GM20000 (cell line): ENCODE measurements at regions not wholly inside any gene's neighbourhood (a gene's known extent, or its start where the extent isn't known, plus 50 kb on each side); places are given as distances from the start of the nearest gene placed in this dataset.
A peak's percentile ranks its signal among the peaks of the same experiment; 100 is the strongest.

Experiments
- DNase-seq: peaks from one replicate; pipeline ENCODE4 v3.0.0; 2012; ENCODE audit warnings: low spot score
- CTCF ChIP-seq: IDR thresholded peaks from 2 replicates; pipeline ENCODE4 v1.5.1; 2012; ENCODE audit warnings: mild to moderate bottlenecking, control low read depth; ENCODE audit errors: extremely low read depth, missing control alignments

DNA sequence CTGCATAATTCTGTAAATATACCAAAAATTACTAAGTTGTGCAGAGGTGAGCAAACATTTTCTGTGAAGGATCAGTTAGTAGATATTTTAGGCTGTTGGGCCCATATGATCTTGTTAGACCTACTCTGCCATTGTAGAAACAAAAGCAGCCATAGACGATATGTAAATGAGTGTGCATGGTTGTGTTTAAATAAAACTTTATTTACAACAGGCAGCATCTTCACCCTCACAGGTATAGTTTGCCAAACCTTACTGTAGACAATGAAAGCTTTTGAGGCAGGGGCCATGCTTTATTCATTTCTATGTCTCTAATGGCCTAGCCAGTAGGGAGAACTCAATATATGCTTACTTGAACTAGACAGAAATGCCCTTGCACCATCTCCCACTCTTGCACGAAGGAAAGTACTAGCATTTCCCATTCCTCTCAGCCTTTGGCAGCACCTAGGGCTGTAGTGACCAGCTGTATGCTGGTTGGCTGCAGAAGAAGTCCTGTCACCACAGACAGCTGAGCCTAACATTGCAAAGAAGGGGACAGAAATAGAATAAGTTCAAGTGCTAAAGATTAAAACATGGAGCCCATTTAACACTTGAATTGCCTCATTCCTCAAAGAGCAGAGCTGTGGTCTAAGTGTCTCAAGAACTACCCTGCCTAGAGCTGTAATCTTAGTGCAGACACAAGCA is 305.1 kb upstream of the MGAT5 start:
- no peak for DNase-seq
- no peak for TF ChIP-seq CTCF

- DNase-seq: no peak
- no peak for TF ChIP-seq CTCF
Observed at GRCh38 chr2:133949595-133949994, 304.3 kb upstream of the MGAT5 start.

DNA sequence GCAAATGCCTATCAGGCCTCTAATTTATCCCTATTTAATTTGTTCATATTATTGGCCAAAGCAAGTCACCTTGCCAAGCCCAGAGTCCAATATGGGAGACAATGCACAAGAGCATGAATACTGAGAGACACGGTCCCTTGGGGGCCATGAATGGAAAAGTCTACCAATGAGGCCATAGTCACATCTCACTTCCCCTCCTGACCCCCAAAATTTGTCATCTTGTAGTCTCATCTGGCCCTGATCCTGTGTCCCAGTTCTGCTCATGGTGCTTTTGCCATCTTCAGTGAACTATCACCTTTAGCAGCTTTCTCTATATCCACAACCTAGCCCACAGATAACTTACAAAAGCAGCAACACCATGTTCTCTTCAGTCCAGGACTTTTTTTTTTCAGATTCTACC is 302.7 kb upstream of the MGAT5 start:
- no peak for DNase-seq
- TF ChIP-seq CTCF: no peak

DNA sequence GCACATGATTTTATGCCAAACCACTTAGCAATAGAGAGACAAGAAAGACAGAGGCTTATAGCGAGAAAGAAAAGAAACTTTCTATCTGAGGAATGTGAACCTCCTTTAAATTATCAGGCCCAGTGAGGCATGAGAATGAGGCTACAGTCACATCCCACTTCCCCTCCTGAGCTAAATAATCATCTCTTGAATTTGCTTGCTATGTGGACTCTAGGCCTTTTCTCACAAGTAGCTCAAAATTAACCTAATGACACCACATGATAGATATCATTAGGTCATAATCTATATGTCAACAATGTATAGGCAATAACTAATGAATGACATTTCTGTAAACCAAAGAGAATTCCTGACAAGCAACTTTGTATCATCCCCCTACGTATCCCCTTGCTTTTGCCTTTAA is 301.5 kb upstream of the MGAT5 start:
- TF ChIP-seq CTCF: no peak
- peak; percentile 19 for DNase-seq

DNA sequence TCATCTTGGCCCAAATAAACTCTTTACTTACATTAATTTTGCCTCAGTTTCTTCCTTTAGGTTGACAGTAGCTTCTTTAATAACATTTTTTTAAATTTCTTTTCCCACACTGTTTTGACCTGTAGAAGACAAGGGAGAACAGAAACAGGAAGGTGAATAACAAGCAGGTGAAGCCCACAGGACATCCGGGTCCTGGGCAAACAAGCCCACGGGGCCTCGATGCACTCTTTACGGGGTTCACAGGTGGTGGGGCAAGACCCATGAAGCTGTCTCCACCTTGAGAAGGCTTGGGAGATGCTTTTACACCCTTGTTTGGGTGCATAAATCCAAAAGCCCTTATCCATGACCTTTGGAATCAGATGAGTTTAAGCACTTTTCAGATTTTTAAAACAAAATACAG is 301.0 kb upstream of the MGAT5 start:
- TF ChIP-seq CTCF: no peak
- DNase-seq: no peak

DNA sequence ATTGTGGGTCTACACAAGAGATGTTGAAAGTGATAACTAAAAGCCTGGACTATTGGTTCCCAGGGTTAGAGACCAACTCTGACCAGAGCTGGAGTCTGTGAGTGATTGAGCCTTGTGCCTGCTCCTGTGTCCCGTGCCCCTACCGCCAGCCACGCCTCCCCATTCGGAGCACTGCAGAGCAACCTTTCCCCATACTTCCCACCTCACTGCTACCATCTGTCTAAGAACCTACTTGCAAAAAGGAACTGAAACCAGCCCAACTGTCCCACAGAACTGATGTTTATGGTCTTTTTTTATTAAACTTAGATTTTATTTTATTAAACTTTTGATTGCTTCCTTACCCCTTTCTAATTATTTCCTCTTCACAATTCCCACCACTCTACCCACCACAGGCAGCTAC is 300.3 kb upstream of the MGAT5 start:
- no peak for TF ChIP-seq CTCF

DNA sequence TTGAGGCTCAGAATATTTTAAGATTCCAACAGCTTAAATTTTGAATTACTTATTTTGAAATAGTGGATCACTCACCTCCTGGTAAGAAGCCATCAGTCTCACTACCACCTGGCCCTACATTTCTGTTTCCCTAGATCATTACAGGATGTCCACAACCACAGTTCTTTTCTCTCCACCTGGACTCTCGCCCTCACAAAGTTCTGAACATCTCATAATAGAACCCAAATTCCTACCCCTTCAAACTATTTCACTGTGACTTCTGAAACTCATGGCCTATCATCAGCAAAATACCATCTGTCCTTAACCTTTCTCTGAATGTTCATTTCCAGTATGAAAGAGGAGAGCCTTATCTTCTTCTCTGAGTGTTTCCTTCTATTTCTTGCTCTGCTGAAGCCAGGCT is 299.2 kb upstream of the MGAT5 start:
- DNase-seq: no peak

More for the DNA sequence above, 300.3 kb upstream of the MGAT5 start:
- no peak for DNase-seq

More for the DNA sequence above, 299.2 kb upstream of the MGAT5 start:
- no peak for TF ChIP-seq CTCF
